ENCODE measurements at regions not wholly inside any gene's neighbourhood (a gene's known extent, or its start where the extent isn't known, plus 50 kb on each side); places are given as distances from the start of the nearest gene placed in this dataset.

DNA sequence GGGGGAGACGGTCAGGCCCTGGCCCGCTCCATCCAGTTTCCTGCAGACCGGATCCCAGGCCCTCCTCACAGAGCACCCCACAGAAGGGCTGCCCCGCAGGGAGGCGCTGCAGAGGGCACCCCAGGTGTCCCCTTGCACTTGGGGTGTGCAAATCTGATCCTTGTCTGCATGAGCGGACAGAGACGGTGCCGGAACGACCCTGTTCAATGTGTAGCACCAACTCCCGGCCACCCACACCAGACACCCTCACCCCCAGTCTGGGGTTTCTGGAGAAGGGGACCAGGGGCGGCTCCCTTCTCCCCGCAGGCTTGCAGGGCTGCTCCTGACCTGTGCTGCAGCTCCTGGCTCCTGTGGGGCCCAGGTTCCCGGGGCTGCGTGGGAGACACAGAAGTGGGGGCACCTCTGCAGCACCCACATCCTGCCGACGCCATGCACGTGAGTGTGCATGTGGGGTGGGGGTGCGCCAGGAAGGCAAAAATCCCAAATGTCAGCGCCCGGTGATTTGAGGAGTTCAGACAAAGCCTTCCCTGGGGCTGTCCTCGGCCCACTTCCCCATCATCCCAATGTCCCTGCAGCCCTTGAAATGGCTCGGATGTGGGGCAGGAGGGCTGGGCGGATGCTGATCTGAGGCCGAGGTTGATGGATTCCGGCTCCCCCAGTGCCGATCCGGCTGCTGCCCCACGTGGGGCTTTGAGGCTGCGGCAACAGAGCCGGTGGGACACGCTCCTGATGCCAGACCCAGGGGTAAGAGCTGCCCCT lies 85.3 kb upstream of the BHLHE23 start:
- DNase-seq, result no peak
- H3K9me3 ChIP-seq (ENCODE audit: control insufficient read depth, low read length), result no peaks in the 10 kb centered on the region
- no peak overlapping the region for H3K4me3 ChIP-seq (ENCODE audit: insufficient read depth, low read depth, low read length, poor library complexity, severe bottlenecking)
- H3K27ac ChIP-seq (ENCODE audit: insufficient read depth, low read length, poor library complexity, severe bottlenecking), result no peak overlapping the region
- H3K4me1 ChIP-seq (ENCODE audit: control insufficient read depth, insufficient read depth, low read length, poor library complexity, severe bottlenecking), result no peaks in the 10 kb centered on the region
- H3K27me3 ChIP-seq (replicated peaks; ENCODE audit: control insufficient read depth, insufficient read depth, low read length, poor library complexity, severe bottlenecking), result no peaks in the 10 kb centered on the region
- no peaks in the 10 kb centered on the region for H3K36me3 ChIP-seq (ENCODE audit: control insufficient read depth, insufficient read depth, low read length)

DNA sequence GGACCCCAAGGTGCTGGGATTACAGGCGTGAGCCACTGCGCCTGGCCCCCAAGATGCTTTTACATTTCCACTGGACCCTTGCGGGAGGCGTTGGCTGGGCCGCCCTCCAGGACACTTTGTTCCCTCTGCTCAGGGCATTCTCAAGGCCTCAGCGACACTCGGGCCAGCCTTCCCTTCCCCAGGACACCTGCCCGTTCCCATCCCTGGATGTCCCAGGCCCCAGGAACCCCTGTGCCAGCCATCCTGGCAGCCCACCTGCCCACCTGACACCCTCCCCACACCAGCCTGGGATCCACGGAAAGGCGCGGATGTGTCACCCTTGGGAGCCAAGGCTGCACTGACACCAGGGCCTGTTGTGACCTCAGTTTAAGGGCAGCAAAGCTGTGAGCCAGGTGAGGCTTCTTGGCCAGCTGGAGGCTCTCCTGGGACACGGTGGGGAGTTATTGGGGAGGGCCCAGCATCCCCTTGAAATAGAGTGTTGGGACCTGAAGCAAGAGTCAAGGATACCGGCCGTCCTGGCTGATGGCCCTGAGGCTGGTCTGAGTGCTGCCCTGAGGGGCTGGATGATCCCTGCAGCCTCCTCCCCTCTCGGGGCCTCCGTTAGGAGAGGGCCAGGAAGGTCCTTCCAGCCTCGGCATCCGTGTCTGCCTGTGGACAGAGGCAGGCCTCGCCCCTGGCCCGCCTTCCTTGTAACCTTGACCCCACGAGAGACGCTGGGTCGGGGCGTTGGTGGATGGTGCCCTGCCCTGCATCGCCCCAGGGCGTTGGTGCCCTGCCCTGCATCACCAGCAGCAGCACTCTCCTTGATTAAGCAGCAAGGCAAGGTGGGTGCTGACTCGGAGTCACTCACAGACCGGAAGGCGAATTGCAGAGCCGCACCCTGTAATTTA lies 84.2 kb upstream of the BHLHE23 start:
- no peaks in the 10 kb centered on the region for H3K36me3 ChIP-seq (ENCODE audit: control insufficient read depth, insufficient read depth, low read length)
- H3K9me3 ChIP-seq (ENCODE audit: control insufficient read depth, low read length), result no peaks in the 10 kb centered on the region
- no peaks in the 10 kb centered on the region for H3K27me3 ChIP-seq (replicated peaks; ENCODE audit: control insufficient read depth, insufficient read depth, low read length, poor library complexity, severe bottlenecking)
- no peak for DNase-seq
- H3K4me3 ChIP-seq (ENCODE audit: insufficient read depth, low read depth, low read length, poor library complexity, severe bottlenecking), result no peak overlapping the region
- H3K27ac ChIP-seq (ENCODE audit: insufficient read depth, low read length, poor library complexity, severe bottlenecking), result no peak overlapping the region
- no peaks in the 10 kb centered on the region for H3K4me1 ChIP-seq (ENCODE audit: control insufficient read depth, insufficient read depth, low read length, poor library complexity, severe bottlenecking)

DNA sequence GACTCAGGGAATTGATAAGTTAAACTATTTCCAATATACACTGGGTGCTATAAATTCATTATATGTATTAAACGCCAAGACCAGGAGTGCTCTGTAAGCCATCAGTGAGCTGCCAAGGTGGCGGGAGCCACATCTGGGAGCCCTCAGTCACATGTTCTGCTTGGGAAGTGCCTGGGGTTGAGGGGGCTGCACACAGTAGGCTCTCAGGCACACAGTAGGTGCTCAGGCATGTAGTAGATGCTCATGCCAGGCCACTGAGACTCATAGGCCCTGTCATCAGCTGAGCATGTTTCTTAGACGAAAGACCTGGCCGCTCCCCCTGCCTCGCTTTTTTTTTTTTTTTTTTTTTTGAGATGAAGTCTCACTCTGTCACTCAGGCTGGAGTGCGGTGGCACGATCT lies 83.3 kb upstream of the BHLHE23 start:
- H3K27ac ChIP-seq (ENCODE audit: insufficient read depth, low read length, poor library complexity, severe bottlenecking), result no peak overlapping the region
- no peaks in the 10 kb centered on the region for H3K27me3 ChIP-seq (replicated peaks; ENCODE audit: control insufficient read depth, insufficient read depth, low read length, poor library complexity, severe bottlenecking)
- DNase-seq, result no peak
- no peaks in the 10 kb centered on the region for H3K36me3 ChIP-seq (ENCODE audit: control insufficient read depth, insufficient read depth, low read length)
- H3K9me3 ChIP-seq (ENCODE audit: control insufficient read depth, low read length), result no peaks in the 10 kb centered on the region
- H3K4me1 ChIP-seq (ENCODE audit: control insufficient read depth, insufficient read depth, low read length, poor library complexity, severe bottlenecking), result no peaks in the 10 kb centered on the region
- H3K4me3 ChIP-seq (ENCODE audit: insufficient read depth, low read depth, low read length, poor library complexity, severe bottlenecking), result no peak overlapping the region

DNA sequence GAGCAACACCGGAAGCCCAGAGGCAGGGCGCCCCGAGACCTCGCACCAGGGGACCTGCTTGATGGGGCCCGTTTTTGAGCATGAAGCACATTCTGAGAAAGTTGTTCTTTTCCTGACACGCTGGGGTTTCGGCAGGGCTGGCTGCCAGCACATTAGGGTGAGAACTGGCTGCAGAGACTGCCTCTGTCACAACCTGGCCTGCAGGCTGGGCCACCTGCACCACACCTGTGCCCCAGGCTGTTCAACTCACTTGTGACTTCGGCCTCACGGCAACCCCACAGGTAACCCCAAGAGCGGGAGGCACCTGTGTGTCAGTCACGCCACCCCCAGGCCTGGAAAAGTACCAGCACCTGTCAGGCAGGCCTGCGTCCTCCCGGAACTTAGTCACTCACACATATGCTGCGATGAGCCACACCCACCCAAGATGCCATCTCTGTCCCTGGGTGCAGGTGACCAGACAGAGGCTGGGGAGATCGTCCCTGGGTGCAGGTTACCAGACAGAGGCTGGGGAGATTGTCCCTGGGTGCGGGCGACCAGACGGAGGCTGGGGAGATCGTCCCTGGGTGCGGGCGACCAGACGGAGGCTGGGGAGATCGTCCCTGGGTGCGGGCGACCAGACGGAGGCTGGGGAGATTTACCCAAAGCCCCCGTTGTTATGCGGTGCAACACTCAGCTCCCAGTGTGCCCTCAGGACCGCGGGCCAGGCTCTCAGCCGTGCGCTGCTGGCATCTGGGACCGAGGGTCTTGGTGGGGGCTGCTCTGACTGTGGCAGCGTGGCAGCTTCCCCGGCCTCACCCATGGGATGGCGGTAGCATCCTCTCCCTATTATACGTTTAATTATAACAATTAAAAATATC lies 82.5 kb upstream of the BHLHE23 start:
- no peak overlapping the region for H3K4me3 ChIP-seq (ENCODE audit: insufficient read depth, low read depth, low read length, poor library complexity, severe bottlenecking)
- no peak overlapping the region for H3K27ac ChIP-seq (ENCODE audit: insufficient read depth, low read length, poor library complexity, severe bottlenecking)
- no peaks in the 10 kb centered on the region for H3K36me3 ChIP-seq (ENCODE audit: control insufficient read depth, insufficient read depth, low read length)
- no peaks in the 10 kb centered on the region for H3K4me1 ChIP-seq (ENCODE audit: control insufficient read depth, insufficient read depth, low read length, poor library complexity, severe bottlenecking)
- H3K27me3 ChIP-seq (replicated peaks; ENCODE audit: control insufficient read depth, insufficient read depth, low read length, poor library complexity, severe bottlenecking), result no peaks in the 10 kb centered on the region
- H3K9me3 ChIP-seq (ENCODE audit: control insufficient read depth, low read length), result no peaks in the 10 kb centered on the region
- DNase-seq, result no peak

DNA sequence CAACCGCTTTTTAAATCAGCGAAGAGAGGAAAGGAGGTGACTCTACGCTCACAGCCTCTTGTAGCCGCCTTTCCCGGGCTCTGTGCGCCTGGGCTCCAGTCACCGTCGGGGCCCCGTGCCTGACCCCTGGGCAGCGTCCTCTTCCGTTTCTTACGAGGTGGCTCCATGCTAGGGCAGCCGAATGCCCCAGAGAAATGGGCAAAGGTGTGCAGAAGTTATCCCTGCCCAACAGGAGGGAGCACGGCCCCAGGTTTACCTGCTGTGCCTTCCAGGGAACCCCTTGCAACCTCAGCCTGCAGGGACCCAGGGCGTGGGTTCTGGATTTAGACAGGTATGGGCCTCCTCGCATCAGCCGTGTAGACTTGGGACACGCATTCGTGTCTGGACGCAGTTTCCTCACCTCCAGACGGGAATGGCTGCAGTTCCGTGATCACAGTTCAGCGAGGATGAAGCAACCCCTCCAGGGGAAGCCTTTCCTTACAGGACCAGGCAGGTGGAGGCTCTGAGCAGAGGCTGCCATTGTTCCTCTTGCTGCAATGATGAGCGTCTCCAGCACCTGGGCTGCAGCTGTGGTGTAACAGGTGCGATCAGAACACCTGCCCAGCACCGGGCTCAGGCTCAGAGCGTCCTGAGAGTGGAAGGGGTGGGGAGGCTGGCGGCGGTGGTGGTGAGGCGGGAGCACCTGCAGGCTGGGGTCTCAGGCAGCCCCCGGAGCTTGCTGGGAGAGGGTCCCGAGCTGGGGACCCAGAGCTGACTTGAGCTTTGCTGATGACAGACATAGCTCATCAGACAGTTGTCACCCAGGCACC lies 81.3 kb upstream of the BHLHE23 start:
- no peaks in the 10 kb centered on the region for H3K36me3 ChIP-seq (ENCODE audit: control insufficient read depth, insufficient read depth, low read length)
- no peak for DNase-seq
- no peak overlapping the region for H3K27ac ChIP-seq (ENCODE audit: insufficient read depth, low read length, poor library complexity, severe bottlenecking)
- H3K4me1 ChIP-seq (ENCODE audit: control insufficient read depth, insufficient read depth, low read length, poor library complexity, severe bottlenecking), result no peaks in the 10 kb centered on the region
- no peak overlapping the region for H3K4me3 ChIP-seq (ENCODE audit: insufficient read depth, low read depth, low read length, poor library complexity, severe bottlenecking)
- H3K9me3 ChIP-seq (ENCODE audit: control insufficient read depth, low read length), result no peaks in the 10 kb centered on the region
- no peaks in the 10 kb centered on the region for H3K27me3 ChIP-seq (replicated peaks; ENCODE audit: control insufficient read depth, insufficient read depth, low read length, poor library complexity, severe bottlenecking)

DNA sequence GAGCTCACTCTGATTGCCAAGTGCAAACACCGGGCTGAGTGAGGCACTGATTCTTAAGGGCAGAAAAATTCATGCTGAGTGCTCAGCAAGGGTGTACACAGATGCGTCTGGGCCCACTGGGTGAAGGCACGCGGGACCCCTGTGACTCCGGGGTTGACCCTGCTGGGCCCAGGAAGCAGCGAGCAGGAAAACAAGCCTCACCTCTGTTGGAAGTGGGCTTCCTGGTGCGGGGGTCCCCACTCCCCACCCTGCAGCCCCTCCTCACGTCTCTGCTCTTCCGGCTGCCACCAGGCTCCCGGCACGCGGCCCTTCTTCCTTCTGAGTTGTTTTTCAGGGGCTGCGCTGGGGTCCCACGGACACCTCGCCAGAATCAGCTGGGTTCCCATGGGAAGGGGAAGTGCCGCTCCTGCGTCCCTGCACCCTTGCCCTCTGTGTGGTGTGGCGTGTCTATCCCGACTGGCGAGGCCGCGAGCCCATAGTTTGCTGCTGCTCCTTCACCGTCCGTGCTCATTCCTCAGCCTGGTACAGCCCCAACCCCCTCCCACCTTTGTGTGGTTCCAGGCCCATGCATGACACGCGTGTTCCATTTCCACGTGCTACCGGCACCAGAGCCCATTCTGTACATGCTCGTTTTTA lies 80.6 kb upstream of the BHLHE23 start:
- no peaks in the 10 kb centered on the region for H3K9me3 ChIP-seq (ENCODE audit: control insufficient read depth, low read length)
- H3K27me3 ChIP-seq (replicated peaks; ENCODE audit: control insufficient read depth, insufficient read depth, low read length, poor library complexity, severe bottlenecking), result no peaks in the 10 kb centered on the region
- no peak overlapping the region for H3K27ac ChIP-seq (ENCODE audit: insufficient read depth, low read length, poor library complexity, severe bottlenecking)
- no peak for DNase-seq
- no peak overlapping the region for H3K4me3 ChIP-seq (ENCODE audit: insufficient read depth, low read depth, low read length, poor library complexity, severe bottlenecking)
- H3K36me3 ChIP-seq (ENCODE audit: control insufficient read depth, insufficient read depth, low read length), result no peaks in the 10 kb centered on the region
- H3K4me1 ChIP-seq (ENCODE audit: control insufficient read depth, insufficient read depth, low read length, poor library complexity, severe bottlenecking), result no peaks in the 10 kb centered on the region

DNA sequence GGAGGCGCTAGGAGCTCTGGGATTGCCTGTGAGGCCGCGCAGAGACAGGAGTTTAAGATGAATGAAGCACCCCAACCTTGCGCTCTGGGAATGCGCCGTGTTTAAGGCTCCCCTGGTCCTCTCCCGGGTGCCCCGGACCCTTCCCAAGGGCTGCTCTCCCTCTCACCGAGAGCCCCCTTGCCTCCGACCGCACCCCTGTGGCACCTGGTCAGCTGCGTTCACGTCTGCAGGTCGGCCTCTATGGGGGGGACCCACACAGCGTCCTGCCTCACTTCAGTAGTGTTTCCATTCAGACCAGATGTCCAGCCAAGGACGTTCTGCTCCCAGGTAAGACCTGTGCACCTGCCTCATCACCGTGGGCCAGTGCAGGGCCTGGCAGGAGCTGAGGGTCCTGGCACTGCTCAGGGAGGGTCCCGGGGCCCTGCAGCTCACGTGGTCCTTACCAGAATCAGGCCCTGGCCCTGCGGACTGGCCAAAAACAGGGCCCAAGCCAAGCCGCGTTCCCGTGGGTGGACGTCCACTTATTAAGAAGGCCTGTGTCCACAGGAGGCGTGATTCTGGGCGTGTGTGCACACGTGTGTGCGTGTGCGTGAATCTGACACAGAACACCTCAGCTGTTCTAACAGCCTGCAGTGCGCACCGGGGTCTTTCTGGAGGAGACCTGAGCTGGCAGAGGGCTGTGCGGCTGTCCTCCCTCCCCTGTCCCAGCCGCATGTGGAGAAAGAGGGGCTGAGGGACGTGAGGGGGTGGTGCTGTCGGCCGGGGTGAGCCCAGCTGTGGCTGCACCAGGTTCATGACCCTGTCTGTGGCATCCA lies 79.9 kb upstream of the BHLHE23 start:
- Histone ChIP-seq H3K27ac (ENCODE audit: insufficient read depth, low read length, poor library complexity, severe bottlenecking) (no peak overlapping the region), H3K36me3 (ENCODE audit: control insufficient read depth, insufficient read depth, low read length) (no peaks in the 10 kb centered on the region), H3K4me3 (ENCODE audit: insufficient read depth, low read depth, low read length, poor library complexity, severe bottlenecking) (no peak overlapping the region), H3K27me3 (replicated peaks; ENCODE audit: control insufficient read depth, insufficient read depth, low read length, poor library complexity, severe bottlenecking) (no peaks in the 10 kb centered on the region), H3K9me3 (ENCODE audit: control insufficient read depth, low read length) (no peaks in the 10 kb centered on the region), H3K4me1 (ENCODE audit: control insufficient read depth, insufficient read depth, low read length, poor library complexity, severe bottlenecking) (no peaks in the 10 kb centered on the region)
- DNase-seq, result no peak

DNA sequence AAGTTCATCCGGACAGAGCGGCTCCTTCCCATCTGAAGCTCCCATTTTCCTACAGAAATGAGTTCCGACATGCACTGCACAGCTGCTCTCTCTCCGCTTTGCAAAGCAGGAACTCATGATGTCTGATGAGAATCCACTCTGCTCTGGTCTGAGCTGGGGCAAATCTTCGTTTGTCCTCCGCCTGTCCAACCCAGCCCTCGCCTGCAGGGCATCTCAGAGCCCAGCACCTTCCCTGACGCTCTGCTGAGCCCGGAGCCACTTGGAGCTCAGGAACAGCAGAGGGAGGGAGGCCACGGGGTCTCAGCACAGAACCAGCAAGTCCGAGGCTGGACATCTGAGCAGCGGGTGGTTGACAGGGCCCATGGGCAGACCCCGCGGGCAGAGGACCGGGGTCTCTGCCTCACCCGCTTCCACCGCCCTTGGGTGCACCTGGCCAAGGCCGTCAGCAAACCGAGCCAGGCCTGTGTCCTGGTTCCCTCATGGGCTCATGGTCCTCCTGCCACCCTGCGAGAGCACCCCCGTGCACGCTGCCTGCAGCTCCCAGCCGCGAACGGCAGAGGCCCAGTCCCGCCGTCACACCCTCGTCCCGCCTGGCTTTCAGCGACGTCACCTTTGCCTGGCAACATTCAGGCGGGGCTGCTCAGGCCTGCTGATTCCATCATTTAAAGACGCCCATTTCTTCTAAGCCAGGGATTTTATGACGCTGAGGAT lies 78.5 kb upstream of the BHLHE23 start:
- no peaks in the 10 kb centered on the region for H3K36me3 ChIP-seq (ENCODE audit: control insufficient read depth, insufficient read depth, low read length)
- no peak for DNase-seq
- no peaks in the 10 kb centered on the region for H3K27me3 ChIP-seq (replicated peaks; ENCODE audit: control insufficient read depth, insufficient read depth, low read length, poor library complexity, severe bottlenecking)
- no peak overlapping the region for H3K27ac ChIP-seq (ENCODE audit: insufficient read depth, low read length, poor library complexity, severe bottlenecking)
- H3K4me1 ChIP-seq (ENCODE audit: control insufficient read depth, insufficient read depth, low read length, poor library complexity, severe bottlenecking), result no peaks in the 10 kb centered on the region
- no peaks in the 10 kb centered on the region for H3K9me3 ChIP-seq (ENCODE audit: control insufficient read depth, low read length)
- no peak overlapping the region for H3K4me3 ChIP-seq (ENCODE audit: insufficient read depth, low read depth, low read length, poor library complexity, severe bottlenecking)
